HG03066 (cell line): ENCODE measurements at regions not wholly inside any gene's neighbourhood (a gene's known extent, or its start where the extent isn't known, plus 50 kb on each side); places are given as distances from the start of the nearest gene placed in this dataset.
"Not testable (repeated sequence)": the region's sequence is repeated elsewhere in the genome, so short reads cannot be mapped to it uniquely, and the experiment has no call there.

Experiments
- ATAC-seq: cut with Tn5 transposase; IDR thresholded peaks from one replicate; pipeline ENCODE4 v1.9.1; 2021; ENCODE audit warnings: low read depth; ENCODE audit not compliant: unreplicated experiment

GRCh38 chr18:70966419-70966818, 677.6 kb downstream of the SOCS6 start:
- ATAC-seq: no peak

- ATAC-seq: no peak
These were observed 673.1 kb downstream of the SOCS6 start for GRCh38 chr18:70961939-70962338.

- ATAC-seq: no peak
These were observed 667.7 kb downstream of the SOCS6 start for GRCh38 chr18:70956554-70956953.

GRCh38 chr18:70936160-70936559, 647.3 kb downstream of the SOCS6 start:
- ATAC-seq: no peak

- ATAC-seq: no peak
These were observed 643.3 kb downstream of the SOCS6 start for GRCh38 chr18:70931942-70932814.

DNA sequence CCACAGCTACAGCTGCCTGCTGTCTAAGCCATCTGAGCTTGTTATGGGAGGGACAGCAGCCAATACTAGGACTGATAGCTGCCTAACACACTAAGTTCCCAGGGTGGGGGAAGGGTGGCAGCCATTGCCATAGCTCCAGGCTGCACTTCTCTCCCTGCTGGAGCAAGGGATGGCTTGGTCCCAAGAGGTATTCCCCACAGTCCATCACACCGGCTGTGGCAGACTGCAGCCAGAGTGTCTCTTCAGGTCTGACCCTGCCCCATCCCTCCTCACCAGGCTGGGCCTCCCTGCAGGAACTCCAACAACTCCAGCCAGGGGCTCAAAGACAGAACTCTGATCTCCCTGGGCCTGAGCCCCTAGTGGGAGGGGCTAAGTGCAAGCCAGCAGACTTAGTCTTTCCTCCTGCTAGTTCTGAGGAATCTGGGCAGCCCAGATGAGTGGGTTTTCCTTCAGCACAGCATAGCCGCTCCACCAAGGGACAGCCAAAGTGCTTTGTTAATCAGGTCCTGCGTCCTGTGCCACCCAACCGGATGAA, 632.1 kb downstream of the SOCS6 start:
- no peak for ATAC-seq

DNA sequence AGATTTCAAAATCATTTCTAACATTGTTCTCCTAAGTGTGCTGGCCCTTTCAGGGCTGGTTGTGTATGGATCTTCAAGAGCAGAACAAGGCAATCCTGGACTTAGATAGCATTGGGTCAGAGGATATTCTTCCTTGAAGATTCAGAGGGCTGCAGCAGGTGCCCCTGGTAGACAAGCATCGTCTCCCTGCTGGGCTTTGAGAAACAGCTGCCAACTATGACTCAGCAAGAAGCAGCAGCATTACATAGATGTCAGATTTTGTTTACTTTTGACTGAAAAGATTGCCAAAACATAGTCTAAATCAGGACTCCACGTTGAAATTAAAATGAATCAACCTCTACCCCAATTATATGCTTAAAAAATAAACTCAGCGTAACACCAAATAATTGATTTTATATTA, 618.8 kb downstream of the SOCS6 start:
- ATAC-seq: no peak

- ATAC-seq: no peak
These were observed 603.5 kb downstream of the SOCS6 start for GRCh38 chr18:70892381-70892780.

- no peak for ATAC-seq
These were observed 581.4 kb downstream of the SOCS6 start for GRCh38 chr18:70870292-70870691.

- no peak for ATAC-seq
These were observed 559.5 kb downstream of the SOCS6 start for GRCh38 chr18:70848329-70848728.

DNA sequence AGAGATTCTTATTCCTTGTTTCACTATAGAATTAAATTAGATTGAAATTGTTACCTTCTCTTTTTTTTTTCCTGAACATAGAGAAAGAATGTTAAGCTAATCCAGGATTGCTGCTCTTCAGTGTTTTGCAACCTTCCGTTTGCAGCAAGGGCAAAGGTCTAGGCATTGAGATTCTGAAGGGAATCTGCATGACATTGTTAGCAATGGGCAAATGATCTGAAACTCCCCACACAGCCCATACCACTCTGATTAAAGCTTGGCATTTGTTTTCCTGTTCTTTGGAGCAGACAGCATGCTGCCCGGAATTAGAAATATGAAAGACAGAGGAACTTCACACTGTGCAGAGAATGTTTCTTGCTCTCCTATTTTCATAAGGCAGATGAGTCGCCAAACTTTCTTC, 551.8 kb downstream of the SOCS6 start:
- ATAC-seq: no peak

GRCh38 chr18:70827632-70828031, 538.8 kb downstream of the SOCS6 start:
- ATAC-seq: no peak

DNA sequence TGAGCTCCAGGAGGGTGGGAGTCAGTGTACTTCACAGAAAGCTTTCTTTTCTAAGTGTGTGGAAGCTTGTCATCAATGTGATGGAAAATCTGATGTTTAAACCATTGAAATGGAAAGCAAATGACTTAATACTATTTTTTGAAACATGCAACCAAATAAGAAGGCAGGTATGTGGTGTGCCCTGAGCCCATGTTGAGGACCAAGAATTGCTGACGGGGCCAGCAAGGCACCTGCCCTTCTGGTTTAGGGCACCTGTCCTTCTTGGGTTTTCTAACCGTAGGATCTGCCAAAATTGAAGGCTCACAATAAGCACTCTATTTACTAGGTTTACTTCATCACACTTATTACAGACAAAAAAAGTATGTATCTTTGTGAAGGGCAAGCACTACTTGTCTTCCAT, 537.7 kb downstream of the SOCS6 start:
- no peak for ATAC-seq

DNA sequence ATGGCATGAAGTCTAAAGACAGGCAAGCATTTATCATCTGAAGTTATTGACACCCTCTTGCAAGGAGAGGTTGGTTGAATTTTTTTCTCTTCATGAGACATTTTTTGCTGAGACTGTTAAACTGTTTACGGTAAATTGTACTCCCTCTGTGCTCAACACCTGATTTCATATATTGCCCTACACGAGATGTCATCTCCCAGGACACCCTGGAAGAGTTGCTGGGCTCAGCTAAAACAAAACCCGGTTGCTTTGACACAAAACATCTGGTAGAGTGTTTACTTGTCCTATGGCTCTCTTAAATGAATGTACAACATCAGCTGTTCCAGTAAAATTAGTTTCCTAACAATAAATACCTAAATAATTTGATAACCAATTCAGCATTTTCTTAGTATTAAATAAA, 533.8 kb downstream of the SOCS6 start:
- no peak for ATAC-seq

DNA sequence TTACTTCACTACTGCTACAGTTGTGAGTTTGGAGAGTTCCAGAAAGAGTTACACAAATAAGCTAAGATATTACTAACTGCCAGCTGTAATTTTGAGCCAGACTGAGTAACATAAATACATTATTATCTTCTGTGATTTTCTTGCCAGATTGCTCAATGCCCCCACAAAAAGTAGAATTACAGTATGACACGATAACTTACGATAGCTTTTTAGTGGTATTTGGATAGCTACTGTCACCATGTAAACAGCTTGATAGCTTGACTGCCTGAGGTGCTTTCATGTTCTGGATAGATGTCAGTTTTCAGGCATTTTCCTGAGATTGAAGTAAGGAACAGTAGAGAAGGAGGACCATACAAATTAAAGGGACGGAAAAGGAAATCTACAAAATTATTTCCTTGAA, 533.3 kb downstream of the SOCS6 start:
- ATAC-seq: no peak

DNA sequence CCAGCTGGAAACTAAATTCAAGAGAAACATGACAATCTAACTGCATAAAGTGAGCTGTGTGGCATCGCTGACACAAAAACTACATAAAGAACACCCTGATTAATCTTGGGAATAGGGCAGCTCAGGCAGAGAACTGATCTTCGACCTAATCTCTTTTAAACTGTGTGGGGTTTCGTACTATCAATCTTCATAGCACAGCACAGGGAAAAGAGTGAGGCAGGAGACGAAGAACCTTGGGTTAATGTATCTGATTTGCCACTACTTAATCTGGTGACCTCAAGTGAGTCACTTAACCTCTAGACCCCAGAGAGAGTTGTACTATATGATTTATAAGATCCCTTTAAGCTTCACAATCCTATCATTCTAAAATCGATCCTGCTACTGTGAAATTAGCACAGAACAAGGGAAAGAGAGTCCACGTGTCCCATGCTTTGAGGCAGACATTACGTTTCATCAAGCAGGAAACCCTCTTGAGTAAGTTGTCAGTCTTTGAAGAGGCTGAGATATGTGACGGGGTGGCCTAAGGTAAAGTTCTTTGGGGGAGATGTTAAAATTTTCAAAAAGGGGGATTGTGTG, 519.7 kb downstream of the SOCS6 start:
- no peak for ATAC-seq

DNA sequence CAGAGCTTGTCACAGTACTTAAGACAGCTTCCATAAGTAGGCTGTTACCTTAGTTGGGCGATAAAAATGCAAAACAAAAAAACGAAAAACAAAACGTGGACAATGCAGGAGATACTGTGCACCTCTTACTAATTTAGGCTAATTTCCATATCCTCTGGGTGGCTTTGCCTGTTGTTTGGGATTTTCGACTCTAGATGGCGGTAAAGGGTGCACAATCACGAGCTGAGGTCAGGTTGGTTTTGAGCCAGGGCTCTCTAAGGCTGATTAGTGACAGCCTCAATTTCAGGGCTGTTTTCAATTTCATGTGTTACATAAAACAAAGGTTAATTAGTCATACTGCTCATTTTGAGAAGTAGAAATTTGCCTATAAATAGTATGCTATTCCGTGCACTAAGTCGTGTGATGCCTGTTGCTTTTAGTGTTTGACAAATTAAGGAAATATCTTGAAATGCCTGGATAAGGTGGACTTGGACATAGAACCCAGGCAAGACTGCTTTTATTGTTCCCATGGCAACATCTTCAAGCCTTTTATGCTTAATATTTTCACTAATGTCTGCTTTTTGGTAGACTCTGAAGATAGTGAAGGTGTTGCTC, 493.1 kb downstream of the SOCS6 start:
- ATAC-seq: peak; percentile 95

- ATAC-seq: not testable (repeated sequence)
These were observed 477.4 kb downstream of the SOCS6 start for GRCh38 chr18:70766254-70766653.

GRCh38 chr18:70762812-70763211, 474.0 kb downstream of the SOCS6 start:
- ATAC-seq: no peak

GRCh38 chr18:70758780-70759179, 469.9 kb downstream of the SOCS6 start:
- ATAC-seq: no peak

DNA sequence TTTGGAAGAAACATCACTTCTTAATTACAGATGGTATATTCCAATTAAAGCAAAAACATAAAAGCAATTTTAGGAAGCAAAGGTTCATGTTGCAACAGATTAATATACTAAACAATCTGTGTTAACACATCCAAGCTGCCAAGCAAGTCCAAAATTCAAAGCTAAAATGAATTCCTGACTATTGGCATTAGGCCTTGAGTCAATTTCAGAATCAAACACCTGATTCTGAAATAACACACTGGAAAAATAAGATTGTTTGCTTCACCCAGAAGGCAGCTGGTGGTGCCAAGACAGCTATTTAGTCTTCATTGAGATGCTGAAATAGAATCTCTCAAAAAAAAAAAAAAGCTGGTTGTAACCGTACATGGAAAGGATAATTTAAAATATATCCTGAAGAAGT, 465.6 kb downstream of the SOCS6 start:
- ATAC-seq: no peak

- no peak for ATAC-seq
These were observed 444.1 kb downstream of the SOCS6 start for GRCh38 chr18:70732916-70733315.
